ENCODE measurements at regions not wholly inside any gene's neighbourhood (a gene's known extent, or its start where the extent isn't known, plus 50 kb on each side); places are given as distances from the start of the nearest gene placed in this dataset.

GRCh38 chr13:73248711-73249580, 190.1 kb downstream of the KLF5 start:
- DNase-seq (ENCODE audit: low read depth) = no peak

GRCh38 chr13:73248154-73248553, 189.3 kb downstream of the KLF5 start:
- no peak for DNase-seq (ENCODE audit: low read depth)

GRCh38 chr13:73245246-73245645, 186.4 kb downstream of the KLF5 start:
- no peak for DNase-seq (ENCODE audit: low read depth)

DNA sequence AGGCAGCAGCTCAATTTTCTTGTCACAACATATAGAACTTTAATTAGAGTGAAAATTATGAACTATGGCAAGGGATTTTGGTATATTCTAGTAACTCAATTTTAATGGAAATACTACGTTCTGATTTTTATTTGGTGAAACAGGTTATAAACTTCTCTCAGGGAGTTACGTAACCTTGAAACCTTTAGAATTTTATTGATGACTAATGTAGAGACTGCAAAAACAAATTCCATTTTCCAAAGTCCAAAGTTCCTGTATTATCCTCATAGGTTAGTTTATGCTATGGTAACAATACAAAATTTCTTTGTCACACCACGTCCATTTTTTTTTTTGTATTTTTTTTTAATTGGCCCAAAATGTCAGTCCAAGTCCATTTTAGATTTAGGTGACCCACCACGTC, 185.7 kb downstream of the KLF5 start:
- DNase-seq (ENCODE audit: low read depth) = no peak

- no peak for DNase-seq (ENCODE audit: low read depth)
These were observed 183.8 kb downstream of the KLF5 start for GRCh38 chr13:73242515-73243015.

DNA sequence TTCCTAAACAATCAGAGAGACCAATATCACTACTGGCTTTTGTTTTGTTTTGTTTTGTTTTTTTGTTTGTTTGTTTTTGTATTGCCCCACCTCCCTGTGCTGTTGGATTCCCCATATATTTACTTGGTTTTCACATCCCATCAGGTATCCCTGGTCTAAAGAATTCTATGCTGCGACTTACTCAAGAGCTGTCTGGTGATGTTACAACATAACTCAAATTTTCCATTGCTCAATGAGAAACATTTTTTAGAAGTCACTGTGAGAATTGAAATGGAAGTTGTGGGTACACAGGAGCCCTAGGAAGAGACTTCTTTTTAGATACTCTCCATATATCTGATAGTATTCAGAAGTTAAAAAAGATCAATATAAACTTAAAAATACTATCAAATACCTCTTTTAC, 181.4 kb downstream of the KLF5 start:
- DNase-seq (ENCODE audit: low read depth) = no peak

DNA sequence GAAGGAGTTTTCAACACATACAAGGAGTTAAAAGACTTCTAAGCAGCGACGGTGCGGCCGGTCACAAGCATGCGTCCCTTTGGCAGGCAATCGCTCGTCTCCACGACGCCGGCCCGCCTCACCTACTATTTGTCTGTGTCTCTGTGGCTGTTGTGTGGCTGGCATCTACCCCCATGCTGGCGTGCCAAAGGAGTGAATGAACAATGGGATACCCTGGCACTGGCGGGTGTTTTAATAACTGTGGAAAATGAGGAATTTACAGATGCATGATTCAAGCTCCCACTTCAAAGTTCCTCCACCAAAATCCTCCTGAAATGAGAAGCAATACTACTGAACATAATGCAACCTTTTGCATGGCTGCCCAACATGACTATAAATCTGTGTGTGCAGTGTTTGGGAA, 176.6 kb downstream of the KLF5 start:
- DNase-seq (ENCODE audit: low read depth) = no peak

- no peak for DNase-seq (ENCODE audit: low read depth)
These were observed 172.7 kb downstream of the KLF5 start for GRCh38 chr13:73231471-73231870.

- no peak for DNase-seq (ENCODE audit: low read depth)
These were observed 171.9 kb downstream of the KLF5 start for GRCh38 chr13:73230716-73231115.

DNA sequence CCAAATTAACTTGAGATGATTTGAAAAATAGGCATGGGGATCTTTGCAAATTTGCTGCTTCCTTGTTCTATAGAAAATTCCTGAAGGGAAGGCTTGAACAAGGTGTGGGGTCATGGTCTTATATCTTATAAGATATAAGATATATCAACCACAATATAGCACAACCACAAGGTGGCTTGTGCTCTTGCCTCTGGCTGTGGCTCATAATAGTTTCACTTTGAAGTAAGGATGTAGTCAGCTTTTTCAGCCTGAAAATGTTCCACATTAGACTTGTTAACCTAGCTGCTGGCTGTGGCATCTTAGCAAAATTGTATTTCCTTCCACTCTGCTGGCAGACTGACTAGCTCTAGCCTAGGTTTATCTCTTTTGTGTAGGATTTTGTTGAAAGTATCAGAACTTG, 169.7 kb downstream of the KLF5 start:
- no peak for DNase-seq (ENCODE audit: low read depth)

GRCh38 chr13:73225990-73226389, 167.2 kb downstream of the KLF5 start:
- no peak for DNase-seq (ENCODE audit: low read depth)

DNA sequence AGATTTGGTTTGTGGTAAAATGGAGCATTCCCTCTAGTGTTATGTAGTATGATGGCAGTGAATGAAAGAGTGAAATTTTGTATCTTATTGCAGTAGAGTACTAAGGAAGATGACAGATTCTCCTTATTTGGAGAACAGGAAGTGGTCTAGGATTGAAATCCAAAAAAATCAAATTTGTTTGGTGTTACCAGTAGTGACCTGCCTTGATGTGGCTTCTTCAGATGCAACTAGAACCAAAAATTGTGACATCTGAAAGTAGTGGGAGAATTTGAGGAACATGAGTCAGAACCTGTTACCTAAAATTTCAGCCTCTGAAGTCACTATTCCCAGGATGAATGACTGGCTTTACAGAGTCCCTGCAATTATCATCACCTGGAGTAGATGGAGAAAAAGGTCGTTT, 165.9 kb downstream of the KLF5 start:
- no peak for DNase-seq (ENCODE audit: low read depth)

GRCh38 chr13:73223372-73223781, 164.6 kb downstream of the KLF5 start:
- no peak for DNase-seq (ENCODE audit: low read depth)

DNA sequence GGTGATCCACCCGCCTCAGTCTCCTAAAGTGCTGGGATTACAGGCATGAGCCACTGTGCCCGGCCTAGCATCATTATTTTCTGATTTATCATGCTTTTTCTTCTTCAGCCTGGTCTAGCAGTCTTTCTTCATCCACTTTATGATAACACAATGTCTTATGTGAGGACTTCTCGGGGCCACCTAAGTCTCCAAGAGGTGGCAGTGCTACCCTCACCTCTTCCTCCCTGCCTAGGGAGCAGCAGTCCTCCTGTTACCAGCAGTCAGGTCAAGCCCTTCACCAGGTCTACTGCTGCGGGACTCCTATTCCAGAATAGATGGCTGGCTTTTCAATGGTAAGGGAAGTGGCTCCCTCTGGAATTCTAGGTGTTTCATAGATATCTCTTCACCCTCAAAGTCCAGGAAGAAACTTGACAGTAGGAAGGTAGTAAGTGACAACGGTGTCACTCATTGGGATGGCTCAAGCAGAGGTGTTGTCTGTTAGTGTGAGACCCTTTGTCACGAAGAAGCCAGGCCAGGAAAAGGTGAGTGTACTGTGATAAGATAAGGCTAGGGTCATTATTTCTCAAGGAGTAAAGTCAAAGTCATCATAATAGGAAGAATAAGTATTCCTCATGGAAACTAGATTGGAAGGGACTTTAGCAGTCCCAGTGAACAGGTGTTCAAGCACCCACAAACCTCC, 164.0 kb downstream of the KLF5 start:
- DNase-seq (ENCODE audit: low read depth) = no peak

GRCh38 chr13:73220966-73221720, 162.3 kb downstream of the KLF5 start:
- DNase-seq (ENCODE audit: low read depth) = no peak

DNA sequence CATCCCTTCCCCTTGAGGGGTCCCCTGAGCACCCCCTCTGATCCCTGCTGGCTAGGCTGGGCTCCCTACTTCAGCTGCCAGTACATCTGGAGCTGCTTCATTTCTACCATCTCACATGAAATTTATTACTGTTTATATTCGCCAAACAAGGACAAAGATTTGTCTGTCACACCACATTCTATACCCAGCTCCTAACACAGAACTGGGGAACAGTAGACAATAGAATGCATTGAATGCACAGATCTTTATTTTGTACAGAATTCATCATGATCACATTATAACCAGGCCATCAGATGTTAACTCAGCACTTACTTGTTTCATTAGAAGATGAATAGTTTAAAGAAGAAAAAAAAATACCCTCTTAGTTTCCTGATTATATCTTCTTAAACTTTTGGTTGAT, 159.4 kb downstream of the KLF5 start:
- DNase-seq (ENCODE audit: low read depth) = no peak

DNA sequence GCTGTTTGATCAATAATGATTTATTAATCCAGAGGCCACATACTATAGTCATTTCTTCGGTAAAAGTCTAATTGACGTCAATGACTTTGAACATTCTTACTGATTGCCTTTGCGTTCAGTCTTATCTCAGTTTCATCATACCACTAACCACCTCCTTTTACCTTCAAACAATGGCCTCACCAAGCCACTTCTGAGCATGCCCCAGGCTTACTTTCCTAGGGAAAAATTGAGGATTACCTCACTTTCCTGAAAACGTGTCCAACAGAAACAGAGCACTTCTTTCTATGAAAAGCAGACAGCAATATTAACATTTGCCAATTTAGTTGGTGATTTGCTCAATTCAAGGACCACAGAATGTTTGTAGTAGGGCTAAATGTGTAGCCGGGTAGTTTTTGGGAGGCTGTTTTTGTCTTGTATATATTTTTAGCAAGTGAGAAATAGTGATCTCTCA, 157.6 kb downstream of the KLF5 start:
- no peak for DNase-seq (ENCODE audit: low read depth)

GRCh38 chr13:73215823-73216222, 157.0 kb downstream of the KLF5 start:
- no peak for DNase-seq (ENCODE audit: low read depth)

GRCh38 chr13:73212482-73212881, 153.7 kb downstream of the KLF5 start:
- DNase-seq (ENCODE audit: low read depth) = no peak

DNA sequence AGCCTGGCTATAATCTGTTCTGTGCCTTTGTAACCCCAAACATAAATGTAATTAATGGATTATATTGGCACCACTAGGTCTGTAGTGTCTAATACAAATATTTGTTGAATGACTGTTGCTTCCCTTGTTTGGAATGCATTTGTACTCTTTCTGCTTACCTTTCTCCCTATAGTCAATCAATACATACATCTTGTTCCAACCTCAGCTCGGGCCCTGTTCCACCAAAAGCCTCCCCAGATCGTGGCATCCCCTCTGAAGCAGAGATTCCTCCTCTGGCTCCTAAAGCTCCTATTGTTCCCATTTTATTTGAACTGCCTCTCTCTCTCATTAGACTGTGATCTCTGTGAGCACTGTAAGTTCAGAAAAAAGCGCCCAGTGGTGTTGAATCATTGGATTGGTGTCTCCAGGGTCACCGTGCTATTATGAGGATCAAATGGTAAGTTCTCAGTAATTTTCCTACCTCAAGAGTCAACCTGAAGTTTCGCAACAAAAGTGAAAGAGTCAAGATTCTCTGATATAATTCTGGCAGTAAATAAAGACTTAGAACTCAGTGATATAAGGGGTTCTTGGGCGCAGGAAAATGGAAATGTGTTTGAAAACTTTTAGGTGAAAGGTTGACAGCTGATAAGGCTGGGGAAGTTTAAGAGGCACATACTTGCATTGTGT, 151.5 kb downstream of the KLF5 start:
- DNase-seq (ENCODE audit: low read depth) = no peak

- DNase-seq (ENCODE audit: low read depth) = no peak
These were observed 146.1 kb downstream of the KLF5 start for GRCh38 chr13:73204952-73205351.

GRCh38 chr13:73201626-73202025, 142.8 kb downstream of the KLF5 start:
- no peak for DNase-seq (ENCODE audit: low read depth)
